Activated CD4-positive, alpha-beta T cell treated with anti-CD3 and anti-CD28 coated beads, Interleukin-10, Interleukin-2, amounts not matched to agents 100 ng/mL and 50 ng/mL, durations not matched to agents 16 hours and 8 hours (primary cell): ENCODE measurements at regions not wholly inside any gene's neighbourhood (a gene's known extent, or its start where the extent isn't known, plus 50 kb on each side); places are given as distances from the start of the nearest gene placed in this dataset.

Experiments
- DNase-seq: peaks from one replicate; pipeline ENCODE4 v3.0.0-alpha.2; 2020

DNA sequence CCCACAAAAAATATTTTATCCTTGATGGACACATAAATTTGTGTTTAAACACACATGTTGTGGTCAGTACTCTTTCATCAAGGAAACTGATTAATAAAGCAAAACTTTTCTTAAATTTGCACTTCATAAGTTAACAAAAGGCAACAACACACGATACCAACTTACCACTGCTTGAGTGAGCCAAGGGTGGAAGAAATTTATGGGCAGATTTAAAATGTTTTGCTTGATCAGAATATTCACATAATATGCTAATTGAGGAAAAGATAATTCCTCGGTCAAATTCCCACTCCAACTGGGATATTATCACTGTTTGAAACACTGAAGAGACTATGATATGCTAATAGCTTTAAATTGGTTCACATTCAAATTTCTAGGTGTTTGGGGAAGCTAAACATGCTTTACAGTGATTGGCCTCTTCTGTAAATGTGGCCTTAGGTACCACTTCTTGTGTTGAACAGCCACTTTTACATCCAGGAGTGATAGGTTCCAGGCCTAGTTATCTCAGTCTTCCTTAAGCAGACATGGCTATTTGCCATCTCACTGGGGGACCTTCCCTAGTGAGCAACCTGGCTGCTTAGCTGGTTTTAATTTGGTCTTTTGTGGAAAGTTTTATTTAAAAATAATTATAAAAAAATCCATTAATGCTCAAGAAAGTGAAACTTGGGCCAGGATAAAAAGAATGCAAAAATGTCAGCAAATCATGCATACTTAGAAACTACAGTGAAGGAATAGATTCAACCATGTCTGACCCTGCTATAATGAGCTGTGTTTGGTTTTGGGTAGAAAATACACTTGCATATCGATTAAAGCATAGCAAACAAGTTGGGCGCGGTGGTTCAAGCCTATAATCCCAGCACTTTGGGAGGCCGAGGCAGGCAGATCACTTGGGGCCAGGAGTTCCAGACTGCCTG is 221.2 kb upstream of the MAP3K7 start:
- no peak for DNase-seq

DNA sequence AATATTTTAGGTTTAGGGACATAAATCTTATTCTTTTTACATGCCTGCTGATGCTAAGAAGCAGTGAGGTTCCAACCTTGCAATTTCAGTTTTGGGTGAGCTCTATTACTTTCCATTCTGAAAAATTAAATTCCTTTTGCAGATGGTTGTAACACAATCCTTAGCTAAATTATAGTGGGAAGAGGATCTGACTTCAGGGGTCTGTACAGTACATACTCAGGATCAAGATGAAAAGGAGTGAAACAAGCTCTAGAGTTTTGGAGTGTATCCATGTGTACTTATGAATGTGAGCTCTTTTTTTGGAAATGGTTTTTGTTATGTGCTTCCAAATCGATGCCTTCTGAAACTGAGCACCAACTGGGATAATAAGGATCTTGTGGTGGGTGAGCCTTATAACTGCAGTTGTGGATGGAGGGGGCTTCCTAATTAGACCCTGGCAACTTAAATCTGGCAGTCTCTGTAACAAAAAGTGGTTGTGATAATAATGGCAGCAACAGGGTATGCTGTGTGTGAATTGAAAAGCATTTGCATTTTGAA is 218.8 kb upstream of the MAP3K7 start:
- DNase-seq, result no peak

DNA sequence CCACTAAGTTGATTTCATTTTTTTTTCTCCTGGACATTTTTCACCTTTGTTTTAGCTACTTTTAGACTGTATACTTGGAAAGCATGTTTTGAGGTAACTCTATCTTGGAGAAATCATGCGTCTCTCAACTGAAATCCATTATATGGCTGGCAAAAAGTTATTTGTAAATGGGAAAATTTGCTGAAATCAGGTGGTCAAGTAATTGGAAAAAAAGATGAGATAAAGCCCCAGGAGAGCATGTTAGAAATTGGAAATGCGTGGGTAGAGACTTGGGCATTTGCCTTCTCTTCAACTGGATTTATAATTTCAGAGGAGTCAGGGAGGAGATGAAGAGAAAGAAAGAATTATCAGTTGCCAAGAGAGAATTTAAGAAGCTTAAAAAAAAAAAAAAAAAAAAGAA is 217.1 kb upstream of the MAP3K7 start:
- DNase-seq, result no peak

DNA sequence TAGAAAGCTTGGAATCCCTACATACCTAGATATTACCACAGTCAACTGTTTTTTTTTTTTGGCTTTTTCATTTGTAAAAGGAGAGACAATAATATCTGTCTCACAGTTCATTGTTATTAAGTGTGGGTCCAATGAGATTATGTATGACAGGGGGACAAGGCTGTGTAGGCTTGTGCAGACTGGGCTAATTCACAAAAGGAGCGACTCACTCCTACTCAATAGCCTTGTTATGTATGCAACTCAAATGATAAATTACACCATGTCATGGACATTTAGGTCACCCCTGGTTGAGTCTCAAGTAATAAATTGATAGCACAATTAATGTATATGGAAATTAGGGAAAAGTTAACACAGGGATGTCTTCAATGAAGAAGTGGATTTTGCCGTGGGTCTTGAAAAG is 208.2 kb upstream of the MAP3K7 start:
- no peak for DNase-seq

DNA sequence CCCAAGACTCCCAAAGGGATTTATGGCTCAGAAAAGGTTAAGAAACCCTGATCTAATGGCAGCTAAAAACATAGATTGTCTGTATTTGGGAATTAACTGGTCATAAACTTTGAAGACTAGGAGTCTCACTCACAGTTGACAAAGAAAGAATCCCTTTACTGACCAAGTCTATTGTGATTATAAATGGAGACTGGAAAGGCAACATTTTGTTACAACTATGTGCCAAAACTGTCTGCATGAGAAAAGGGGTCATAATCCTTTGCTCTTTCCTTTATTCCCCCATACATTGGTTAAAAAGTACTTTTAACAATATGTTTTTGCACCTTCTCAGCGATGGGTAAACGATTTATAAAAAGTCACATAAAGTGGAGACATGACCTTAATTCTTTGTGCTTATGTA is 206.9 kb upstream of the MAP3K7 start:
- DNase-seq, result no peak

DNA sequence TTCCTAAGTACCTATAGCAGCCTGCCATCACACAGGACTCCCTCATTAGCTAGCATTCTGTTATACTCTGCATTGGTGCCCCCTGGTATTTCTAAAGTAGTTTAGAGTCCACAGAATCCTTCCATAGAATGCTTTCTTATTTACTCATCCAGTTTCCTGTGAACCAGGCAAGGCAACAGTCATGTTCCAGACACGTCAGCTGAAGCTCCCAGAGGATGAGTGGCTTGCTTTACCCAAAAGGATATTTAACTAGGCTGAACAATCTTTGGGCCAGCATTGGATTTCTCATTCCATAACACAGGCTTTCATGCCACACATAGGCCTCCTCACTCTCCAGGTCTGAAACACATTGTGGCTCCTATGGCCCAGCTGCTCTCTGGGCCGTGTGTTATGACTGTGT is 203.8 kb upstream of the MAP3K7 start:
- DNase-seq, result no peak

DNA sequence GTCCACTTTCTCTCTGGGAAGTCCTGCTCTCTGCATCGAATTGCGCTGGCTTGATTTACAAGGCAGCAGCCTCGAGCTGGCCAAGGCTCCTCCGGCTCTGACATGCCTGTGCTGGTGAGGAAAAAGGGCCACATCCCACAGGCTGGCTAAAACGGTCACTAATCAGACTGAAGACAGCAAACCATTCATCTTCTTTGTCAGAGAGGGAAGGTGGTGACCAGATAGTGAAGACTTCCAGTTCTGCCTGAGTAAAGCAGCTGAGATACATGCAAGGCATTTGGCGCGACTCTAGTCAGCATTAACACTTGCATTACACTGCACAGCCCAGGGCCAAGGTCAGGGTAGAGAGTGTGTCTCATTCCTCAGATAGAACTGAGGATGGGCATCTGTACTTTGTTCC is 203.2 kb upstream of the MAP3K7 start:
- no peak for DNase-seq

DNA sequence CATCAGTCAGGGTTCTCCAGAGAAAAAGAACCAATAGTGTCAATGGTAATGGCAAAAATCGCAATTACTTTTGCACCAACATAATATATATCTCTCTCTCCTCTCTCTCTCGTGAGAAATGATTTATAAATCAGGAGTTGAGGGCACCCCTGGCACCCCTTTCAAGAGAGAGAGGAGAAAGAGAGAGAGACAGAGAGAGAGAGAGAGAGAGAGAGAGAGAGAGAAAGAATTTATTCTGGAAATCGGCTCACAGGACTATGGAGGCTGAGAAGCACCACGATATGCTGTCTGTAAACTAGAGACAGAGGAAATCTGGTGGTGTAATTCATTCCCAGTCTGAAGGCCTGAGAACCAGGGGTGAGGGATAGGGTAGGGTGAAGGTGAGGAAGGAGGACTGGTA is 201.9 kb upstream of the MAP3K7 start:
- DNase-seq, result no peak

DNA sequence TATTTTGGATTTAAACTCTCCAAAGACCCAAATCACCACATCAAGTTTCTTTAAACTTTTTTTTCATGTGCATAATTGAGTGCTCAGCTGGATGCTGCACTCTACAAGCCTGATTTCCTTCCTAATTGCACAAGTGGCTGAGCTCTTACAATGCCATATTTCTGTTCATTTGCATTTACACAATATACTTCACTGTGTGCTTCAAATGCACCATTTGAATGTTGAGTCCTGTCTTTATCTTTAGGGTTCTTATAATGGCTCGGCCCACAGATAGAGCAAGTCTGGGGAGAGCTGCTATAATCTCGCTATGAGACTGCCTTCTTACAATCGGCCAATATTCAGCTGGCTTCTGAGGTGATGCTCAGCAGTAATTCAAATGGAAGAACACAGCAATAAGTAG is 200.6 kb upstream of the MAP3K7 start:
- DNase-seq, result no peak

DNA sequence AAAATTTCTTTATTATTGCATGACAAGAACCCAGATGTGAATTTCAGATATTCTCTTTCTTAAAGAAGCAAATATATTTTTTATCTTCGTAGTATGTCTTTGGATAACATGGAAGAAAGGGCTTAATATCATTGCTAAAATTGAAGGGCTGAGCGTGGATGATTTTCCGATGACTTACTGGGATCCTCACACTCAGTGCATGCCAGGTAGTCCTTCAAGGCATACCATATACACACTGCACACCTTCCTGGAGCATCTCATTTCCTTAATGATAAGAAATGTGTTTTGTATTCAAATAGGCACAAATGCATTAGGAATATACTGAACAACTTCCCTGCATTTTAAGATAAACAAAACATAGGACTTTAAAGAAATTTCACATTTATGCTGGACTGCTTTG is 193.9 kb upstream of the MAP3K7 start:
- no peak for DNase-seq

DNA sequence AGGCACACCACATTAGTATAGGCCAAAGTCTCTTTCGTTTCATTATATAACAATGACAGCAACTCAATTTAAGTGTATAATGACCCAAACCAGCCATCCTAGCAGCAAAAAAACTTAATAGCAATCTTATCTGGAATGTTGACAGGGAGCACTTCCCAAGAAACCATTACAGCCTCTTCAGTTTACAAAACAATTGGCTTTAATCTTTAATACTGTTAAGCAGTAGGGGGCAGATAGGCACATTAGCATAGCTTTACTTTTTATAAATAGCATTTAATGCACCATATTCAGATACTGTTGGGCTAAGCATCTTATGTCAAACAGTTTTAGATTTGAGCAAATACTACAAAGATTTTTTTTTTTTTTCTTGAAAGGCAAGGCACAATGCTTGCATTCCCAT is 193.3 kb upstream of the MAP3K7 start:
- DNase-seq, result no peak

DNA sequence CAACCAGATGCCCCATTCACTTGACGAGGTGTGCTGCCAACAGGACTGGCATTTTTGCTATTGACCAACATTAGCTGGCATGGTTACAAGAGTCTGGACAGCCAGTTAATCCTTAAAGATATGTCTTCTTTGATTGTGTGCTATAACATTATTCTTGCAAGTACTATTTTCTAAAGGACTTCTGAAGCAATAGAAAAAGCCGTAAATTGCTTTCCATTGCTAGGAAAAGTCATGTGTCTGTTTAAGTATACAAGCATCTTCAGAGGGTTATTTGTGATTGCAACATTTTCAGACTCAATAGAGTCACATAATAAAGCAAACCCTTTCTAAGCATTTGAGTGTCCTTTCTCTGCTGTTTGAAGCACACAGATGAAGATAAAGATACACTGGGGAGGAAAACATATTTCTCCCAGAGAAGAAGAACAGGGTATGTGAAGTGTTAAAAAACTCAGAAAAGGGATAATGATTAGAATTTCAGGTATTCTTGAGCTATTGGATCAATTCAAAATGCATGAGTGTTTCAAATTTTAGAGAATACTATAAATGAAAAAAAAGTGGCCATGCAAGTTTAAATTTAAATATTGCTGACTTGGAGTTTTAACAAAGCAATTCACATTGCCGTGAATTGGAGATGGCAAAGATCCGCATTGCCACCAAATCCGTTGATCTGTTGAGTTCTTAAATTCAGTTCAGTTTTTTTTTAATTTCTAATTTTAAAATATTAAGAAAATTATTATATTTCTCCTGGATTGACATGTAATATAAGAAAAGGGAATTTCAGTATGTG is 191.7 kb upstream of the MAP3K7 start:
- DNase-seq, result no peak

DNA sequence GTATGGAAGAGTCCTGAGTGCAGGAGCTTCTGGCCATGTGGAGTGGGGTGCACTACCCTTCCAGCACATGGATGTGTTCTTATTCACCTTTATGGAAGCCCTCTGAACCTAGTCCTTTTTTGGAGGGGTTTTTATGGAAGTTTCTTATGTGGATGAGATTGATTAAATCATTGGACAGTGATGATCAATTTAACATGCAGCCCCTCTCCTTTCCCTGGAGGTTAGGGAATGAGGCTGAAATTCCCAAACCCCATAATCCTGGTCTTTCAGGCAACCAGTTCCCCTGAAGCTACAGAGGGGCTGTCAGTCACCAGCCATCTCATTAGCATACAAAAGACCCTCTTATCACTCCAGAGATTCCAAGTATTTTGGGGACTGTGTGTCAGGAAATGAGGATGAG is 183.9 kb upstream of the MAP3K7 start:
- no peak for DNase-seq

DNA sequence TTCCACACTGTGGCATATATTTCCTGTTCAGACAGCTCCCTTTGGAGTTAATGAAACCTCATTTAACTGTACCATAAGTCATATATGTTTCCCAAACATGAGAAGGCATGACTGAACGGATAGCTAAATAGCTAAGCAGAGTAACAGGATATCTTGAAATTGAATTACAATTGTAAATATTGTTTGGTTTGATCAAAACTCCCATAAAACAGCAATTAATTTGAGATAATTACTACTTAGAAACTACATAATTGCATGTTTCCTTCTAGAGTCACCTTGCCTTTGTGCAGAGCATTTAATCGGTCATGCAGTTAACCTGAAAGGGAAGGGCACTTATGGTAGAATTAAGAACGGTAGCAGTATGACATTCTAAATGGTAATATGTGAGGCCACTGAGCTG is 179.0 kb upstream of the MAP3K7 start:
- no peak for DNase-seq

DNA sequence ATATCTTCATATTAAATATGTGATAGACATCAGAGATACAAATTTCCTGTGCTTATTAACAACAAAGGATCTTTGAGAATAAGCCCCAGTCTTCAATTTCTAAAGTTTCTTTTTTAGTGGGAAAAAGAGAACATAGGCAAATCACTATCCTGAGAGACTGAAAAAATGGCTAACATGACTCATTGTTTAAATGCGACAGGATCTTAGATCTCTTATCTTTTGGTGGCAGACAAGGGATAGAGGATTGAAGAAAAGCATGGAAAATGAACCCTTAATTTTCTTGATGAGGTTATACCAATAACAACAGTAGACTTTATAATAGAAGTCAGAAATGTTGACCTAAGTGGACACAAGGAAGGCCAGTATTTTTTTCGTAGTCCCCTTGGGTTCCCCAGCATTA is 178.6 kb upstream of the MAP3K7 start:
- no peak for DNase-seq

DNA sequence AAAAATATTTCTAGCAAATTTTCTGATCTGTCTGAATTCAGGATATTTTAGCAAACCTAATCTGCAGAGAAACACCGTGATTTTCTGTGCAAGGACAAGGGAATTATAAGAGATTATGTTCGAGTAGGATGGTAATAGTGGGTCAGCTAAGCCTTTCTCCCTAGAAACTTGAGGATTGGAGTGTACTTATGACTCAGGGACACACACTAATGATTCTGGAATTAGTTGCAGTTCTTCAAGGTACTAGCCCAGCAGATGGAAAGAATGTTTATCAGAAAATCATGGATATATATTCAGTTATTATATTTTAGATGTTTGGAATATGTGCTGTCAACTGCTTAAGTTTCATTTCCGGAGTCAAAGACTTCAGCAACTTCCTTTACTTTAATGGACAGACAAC is 177.1 kb upstream of the MAP3K7 start:
- DNase-seq, result no peak

DNA sequence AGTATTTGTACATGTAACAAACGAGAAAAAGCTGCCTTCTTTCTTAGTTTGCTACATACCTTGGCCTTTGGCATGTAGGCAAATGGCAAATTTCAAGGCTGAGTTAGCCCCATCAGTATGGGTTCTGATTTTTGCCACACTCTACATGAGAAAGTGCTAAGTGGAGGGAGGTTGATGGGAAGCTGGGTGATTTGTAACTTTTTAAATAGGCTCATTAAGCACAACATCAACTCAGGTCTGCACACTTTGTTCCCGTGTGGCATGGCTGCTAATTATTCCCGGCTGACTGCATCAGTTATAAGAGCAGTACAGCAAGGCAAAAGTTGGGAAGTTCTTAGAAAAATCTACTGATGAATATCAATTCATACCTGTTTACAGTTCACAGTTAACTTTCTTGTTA is 172.8 kb upstream of the MAP3K7 start:
- no peak for DNase-seq

DNA sequence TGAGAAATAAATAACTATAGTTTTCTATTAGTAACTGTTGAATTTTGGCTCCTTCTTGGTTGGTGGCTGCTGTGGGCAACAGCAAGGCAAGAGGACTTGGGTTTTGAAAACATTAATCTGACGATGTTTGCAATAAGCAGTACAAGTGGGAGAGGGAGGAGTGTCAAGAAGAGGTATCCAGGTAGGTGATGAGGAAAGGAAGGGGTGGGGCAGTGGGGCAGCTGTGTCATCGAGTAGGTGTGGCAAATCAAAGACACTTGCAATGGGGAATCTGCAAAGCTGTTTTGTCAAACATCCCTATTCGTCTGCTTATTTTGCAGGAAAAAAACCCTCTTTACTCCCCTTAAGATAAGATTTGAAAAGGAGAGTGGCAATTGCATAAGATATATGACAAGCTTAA is 171.9 kb upstream of the MAP3K7 start:
- DNase-seq, result no peak

DNA sequence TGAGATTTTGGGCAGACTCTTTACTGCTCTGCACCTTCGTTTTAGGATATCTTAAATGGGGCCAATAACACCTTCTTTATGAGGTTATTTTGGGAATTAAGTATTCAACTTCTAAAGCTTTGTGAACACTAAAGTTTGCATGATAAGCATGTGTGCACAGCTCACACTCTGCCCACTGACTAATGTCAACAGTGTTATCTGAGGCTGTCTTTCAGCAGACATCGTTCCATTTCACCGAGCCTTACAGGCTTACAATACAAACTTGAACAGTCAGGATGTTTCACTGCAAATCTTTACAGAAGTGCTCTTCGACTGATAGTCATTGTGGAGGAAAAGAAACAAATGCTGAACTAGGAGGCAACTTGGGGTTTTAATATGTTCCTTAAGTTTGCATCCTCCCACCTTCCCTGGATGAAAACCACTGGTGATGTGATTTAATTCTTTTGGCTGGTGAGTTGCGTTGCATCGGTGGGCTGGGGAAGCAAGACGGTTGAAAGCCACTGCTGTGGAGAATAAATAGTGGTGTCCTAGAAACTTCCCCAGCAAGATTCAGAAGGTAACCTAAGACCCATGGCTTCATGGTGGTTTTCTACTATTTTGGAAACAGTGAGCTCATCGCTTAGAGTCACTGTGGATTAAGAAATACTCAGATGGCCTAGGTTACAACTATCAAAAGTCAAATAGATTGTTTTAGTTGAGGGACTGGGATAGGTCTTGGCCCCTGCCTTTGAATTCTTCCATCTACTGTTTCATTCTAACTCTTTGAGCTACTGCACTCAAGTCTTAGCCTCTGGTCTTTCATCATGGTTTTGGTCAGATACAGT is 167.2 kb upstream of the MAP3K7 start:
- no peak for DNase-seq

DNA sequence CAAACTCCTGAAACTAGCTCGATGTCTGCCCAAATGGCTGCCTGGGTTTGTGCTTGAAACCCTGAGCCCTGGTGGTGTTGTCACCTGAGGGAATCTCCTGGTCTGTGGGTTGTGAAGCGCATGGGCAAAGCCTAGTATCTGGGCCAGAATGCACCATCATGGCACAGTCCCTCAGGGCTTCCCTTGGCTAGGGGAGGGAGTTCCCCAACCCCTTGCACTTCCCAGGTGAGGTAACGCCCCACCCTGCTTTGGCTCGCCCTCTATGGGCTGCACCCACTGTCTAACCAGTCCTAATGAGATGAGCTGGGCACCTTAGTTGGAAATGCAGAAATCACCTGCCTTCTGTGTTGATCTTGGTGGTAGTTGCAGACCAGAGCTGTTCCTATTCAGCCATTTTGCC is 152.9 kb upstream of the MAP3K7 start:
- no peak for DNase-seq

DNA sequence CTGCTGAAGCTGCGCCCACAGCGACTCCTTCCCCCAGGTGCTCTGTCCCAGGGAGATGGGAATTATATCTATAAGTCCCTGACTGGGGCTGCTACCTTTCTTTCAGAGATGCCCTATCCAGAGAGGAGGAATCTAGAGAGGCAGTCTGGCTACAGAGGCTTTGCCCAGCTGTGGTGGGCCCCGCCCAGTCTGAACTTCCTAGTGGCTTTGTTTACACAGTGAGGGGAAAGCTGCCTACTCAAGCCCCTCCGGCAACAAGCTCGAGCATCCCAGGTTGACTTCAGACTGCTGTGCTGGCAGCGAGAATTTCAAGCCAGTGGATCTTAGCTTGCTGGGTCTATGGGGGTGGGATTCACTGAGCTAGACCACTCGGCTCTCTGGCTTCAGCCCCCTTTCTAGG is 152.5 kb upstream of the MAP3K7 start:
- DNase-seq, result no peak

DNA sequence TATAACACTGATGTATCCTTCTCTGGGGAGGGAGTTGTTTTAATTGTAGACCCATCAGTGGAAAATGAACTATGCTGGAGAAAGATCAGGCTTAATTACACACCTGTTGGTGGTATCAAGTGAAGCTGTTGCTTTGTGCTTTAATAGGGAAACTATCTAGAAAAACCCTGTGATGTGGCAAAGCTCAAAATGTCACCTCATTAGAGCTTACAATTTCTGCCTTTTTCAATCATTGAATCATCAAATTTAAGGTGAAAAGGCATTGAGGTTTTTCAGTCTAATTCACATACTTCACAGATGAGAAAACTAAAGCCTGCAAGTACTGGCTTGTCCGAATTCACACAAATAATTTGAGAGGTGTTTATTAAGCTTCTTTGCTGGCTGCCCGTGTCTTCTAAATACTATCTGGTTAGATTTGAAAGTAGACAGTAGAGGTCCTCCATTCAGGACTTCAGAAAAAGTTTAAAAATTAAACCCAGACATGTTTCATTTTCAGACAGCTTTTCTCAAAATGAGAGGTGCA is 143.3 kb upstream of the MAP3K7 start:
- no peak for DNase-seq

DNA sequence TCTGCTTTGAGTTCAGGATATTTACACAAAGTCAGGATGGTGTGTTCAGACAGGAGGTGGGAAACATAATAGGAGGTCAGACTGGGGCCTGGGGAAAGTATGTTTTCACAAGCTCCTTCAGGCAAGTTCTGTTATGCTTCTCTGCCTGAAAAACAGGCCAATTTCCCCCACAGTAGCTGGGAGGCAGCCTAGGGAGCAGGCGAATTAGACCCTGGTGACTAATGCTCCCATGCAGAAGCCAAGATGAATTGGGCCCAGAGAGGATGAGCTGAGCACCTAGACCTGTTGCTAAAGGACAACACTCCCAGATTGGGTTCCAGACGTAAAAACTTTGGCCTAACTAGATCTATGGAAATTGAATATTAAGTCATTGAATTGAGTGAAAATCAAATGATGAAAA is 142.2 kb upstream of the MAP3K7 start:
- no peak for DNase-seq
